HEK293T (cell line): ENCODE measurements at regions not wholly inside any gene's neighbourhood (a gene's known extent, or its start where the extent isn't known, plus 50 kb on each side); places are given as distances from the start of the nearest gene placed in this dataset.

Experiments used
- BHLHE40 ChIP-seq: fragments of 450-650 bp; IDR thresholded peaks from 2 replicates; pipeline ENCODE4 v1.6.1; 2016; ENCODE audit warnings: mild to moderate bottlenecking, moderate library complexity, borderline replicate concordance
- ELF4 ChIP-seq: fragments of 450-650 bp; IDR thresholded peaks from 2 replicates; pipeline ENCODE4 v1.6.1; 2017; ENCODE audit warnings: antibody characterized with exemption
- FOXM1 ChIP-seq: fragments of 450-650 bp; IDR thresholded peaks from 2 replicates; pipeline ENCODE4 v1.6.1; 2017; ENCODE audit warnings: mild to moderate bottlenecking, borderline replicate concordance
- L3MBTL2 ChIP-seq: fragments of 450-650 bp; conservative IDR thresholded peaks from 2 replicates; pipeline ENCODE4 v1.6.1; 2016; ENCODE audit warnings: mild to moderate bottlenecking
- TF ChIP-seq, protein P1 (sequence below): fragments of 450-650 bp; IDR thresholded peaks from 2 replicates; pipeline ENCODE4 v1.6.1; 2016

DNA sequence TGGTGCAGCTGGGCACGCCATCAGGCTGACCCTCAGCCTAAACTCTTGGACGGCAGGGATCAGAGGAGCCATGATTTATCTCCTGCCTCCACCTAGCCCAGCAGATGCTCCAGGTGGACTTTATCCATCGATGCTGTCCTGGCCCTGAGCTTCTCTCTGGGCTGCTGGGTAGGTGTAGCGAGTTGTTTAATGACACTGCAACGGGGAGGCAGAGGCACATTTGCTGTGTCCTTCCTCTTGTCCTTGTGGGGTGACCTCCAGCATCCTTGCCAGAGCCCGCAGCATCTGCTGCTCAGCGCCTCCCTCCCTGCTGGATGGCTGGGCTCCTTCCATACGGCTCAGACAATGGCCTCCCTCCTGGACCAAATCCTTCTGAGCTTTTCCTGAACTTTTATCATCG lies 103.1 kb upstream of the IRX4 start:
- TF ChIP-seq ELF4 (no peak), L3MBTL2 (no peak), BHLHE40 (no peak), FOXM1 (no peak)
- TF ChIP-seq, protein P1, sequence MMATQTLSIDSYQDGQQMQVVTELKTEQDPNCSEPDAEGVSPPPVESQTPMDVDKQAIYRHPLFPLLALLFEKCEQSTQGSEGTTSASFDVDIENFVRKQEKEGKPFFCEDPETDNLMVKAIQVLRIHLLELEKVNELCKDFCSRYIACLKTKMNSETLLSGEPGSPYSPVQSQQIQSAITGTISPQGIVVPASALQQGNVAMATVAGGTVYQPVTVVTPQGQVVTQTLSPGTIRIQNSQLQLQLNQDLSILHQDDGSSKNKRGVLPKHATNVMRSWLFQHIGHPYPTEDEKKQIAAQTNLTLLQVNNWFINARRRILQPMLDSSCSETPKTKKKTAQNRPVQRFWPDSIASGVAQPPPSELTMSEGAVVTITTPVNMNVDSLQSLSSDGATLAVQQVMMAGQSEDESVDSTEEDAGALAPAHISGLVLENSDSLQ, result no peak
